ENCODE measurements at regions not wholly inside any gene's neighbourhood (a gene's known extent, or its start where the extent isn't known, plus 50 kb on each side); places are given as distances from the start of the nearest gene placed in this dataset.

DNA sequence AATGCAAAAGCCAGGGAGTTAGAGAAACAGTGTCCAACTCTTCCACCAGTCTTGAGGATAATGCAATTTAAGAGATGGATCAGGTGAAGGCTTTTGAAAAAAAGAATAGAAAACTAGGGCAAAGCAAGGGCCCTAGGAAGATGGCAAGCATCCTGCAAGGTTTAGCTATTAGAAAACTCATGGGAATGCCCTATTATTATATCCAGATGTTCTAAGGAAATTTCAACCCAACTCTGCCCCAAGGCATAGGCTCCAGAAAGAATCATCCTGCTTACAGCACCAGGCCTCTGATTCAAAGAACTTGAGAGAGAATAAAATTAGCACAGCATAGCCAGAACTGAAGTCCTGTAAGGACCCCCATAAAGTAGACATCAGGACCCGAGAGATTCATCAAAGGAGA is 68.1 kb downstream of the EN1 start:
- Mint-ChIP-seq H3K4me1 (ENCODE audit: low read depth, unreplicated experiment) (peaks cover 12% of the 10 kb centered on the region), H3K36me3 (ENCODE audit: insufficient read depth, unreplicated experiment) (no peaks in the 10 kb centered on the region), H3K27me3 (ENCODE audit: insufficient read depth, unreplicated experiment) (no peaks in the 10 kb centered on the region)

DNA sequence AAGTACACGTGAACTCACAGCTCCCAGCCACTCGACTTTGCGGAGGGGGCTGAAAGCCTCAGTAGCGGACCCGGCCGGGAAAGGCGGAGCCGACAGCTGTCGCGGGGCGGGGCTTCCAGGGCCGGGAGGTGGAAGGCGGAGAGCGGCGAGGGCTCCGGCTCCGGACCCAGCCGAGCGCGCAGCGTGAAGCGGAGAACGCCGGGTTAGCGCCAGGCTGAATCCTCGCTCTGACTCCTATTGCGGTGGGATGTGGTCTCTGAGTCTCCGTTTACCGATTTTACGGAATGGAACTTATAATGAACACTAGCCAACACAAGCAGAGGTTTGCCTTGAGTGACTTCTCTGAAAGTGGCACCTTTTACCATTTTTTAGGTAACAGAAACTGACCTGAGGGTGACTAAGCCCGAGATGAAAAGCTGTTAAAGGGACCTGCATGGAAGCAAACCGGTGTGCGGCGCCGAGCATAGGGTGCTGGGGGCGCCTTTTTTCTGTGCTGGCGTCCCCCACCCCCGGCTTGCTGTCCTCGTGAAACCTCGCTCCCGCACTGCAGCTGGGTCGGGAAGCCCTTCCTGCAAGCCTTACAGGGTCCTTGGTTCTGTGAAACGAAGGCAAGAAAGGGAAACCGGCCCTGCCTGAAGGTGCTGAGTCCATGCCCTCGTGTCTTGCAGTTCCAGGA is 72.9 kb downstream of the EN1 start:
- Mint-ChIP-seq H3K36me3 (ENCODE audit: insufficient read depth, unreplicated experiment) (no peaks in the 10 kb centered on the region), H3K4me1 (ENCODE audit: low read depth, unreplicated experiment) (peaks cover 6% of the 10 kb centered on the region)
- POLR2A ChIA-PET = no interaction called here

More for the DNA sequence above, 68.1 kb downstream of the EN1 start:
- no peak overlapping the region for H3K4me3 ChIP-seq (ENCODE audit: low read depth, low read length)
- H3K27me3 ChIP-seq (replicated peaks; ENCODE audit: control insufficient read depth, insufficient read depth, low read length) = no peaks in the 10 kb centered on the region
- intact Hi-C loops (cut with micrococcal nuclease; ENCODE audit: unreplicated experiment) = no loop called here
- CTCF ChIA-PET = no interaction called here
- Mint-ChIP-seq H3K4me3 (ENCODE audit: unreplicated experiment) (no peak overlapping the region), H3K27ac (ENCODE audit: unreplicated experiment) (no peak overlapping the region), H3K9me3 (ENCODE audit: unreplicated experiment) (no peaks in the 10 kb centered on the region)
- POLR2A ChIA-PET = no interaction called here
- H3K36me3 ChIP-seq (ENCODE audit: control insufficient read depth, insufficient read depth, low read length) = no peaks in the 10 kb centered on the region
- TF ChIP-seq, protein P1, sequence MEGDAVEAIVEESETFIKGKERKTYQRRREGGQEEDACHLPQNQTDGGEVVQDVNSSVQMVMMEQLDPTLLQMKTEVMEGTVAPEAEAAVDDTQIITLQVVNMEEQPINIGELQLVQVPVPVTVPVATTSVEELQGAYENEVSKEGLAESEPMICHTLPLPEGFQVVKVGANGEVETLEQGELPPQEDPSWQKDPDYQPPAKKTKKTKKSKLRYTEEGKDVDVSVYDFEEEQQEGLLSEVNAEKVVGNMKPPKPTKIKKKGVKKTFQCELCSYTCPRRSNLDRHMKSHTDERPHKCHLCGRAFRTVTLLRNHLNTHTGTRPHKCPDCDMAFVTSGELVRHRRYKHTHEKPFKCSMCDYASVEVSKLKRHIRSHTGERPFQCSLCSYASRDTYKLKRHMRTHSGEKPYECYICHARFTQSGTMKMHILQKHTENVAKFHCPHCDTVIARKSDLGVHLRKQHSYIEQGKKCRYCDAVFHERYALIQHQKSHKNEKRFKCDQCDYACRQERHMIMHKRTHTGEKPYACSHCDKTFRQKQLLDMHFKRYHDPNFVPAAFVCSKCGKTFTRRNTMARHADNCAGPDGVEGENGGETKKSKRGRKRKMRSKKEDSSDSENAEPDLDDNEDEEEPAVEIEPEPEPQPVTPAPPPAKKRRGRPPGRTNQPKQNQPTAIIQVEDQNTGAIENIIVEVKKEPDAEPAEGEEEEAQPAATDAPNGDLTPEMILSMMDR (IDR thresholded peaks at IDR 0.05; ENCODE audit: insufficient read depth in 1 of 2, low read depth in 1 of 2, low read length in 1 of 2, severe bottlenecking in 1 of 2, unreplicated experiment in 1 of 2) = no peak
- DNase-seq = no peak
- no peaks in the 10 kb centered on the region; the same call in 1 of the 2 replicates for H3K9me3 ChIP-seq
- H3K4me1 ChIP-seq = peaks cover 5% of the 10 kb centered on the region; the same call in 1 of the 2 replicates
- no TSS peak for BruUV-seq (replicated peaks)

DNA sequence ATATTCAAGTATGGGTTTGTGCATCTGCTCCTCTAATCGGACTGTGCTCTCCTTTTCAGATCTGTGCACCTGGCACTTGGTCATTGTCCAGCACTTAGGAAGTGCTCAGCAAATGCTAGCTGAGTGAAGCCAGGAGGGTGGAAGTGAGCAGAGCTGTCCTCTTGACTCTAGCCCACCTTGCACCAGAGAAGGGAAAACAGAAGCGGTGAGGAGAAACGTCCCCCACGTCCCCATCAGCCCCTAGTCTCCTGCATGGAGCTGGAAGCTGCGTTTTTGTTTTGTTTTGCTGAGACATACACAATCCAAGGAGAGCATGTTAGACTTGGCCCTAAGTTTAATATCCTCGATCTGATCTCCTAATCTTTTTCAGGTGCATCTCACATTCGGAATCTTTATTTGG is 73.6 kb downstream of the EN1 start:
- Mint-ChIP-seq H3K4me3 (ENCODE audit: unreplicated experiment) (no peak overlapping the region), H3K27me3 (ENCODE audit: insufficient read depth, unreplicated experiment) (peaks cover 13% of the 10 kb centered on the region), H3K36me3 (ENCODE audit: insufficient read depth, unreplicated experiment) (no peaks in the 10 kb centered on the region), H3K9me3 (ENCODE audit: unreplicated experiment) (no peaks in the 10 kb centered on the region), H3K4me1 (ENCODE audit: low read depth, unreplicated experiment) (peaks cover 6% of the 10 kb centered on the region), H3K27ac (ENCODE audit: unreplicated experiment) (no peak overlapping the region)
- Histone ChIP-seq H3K9me3 (no peaks in the 10 kb centered on the region; the same call in 1 of the 2 replicates), H3K36me3 (ENCODE audit: control insufficient read depth, insufficient read depth, low read length) (no peaks in the 10 kb centered on the region), H3K27me3 (replicated peaks; ENCODE audit: control insufficient read depth, insufficient read depth, low read length) (no peaks in the 10 kb centered on the region), H3K4me3 (ENCODE audit: low read depth, low read length) (no peak overlapping the region), H3K4me1 (0 out of 2 replicates have a peak, but pooled peaks cover 5% of the 10 kb centered on the region)
- POLR2A ChIA-PET = no interaction called here
- CTCF ChIA-PET = no interaction called here
- intact Hi-C loops (cut with micrococcal nuclease; ENCODE audit: unreplicated experiment) = no loop called here
- BruUV-seq (replicated peaks) = no TSS peak
- TF ChIP-seq, protein P1 (IDR thresholded peaks at IDR 0.05; ENCODE audit: insufficient read depth in 1 of 2, low read depth in 1 of 2, low read length in 1 of 2, severe bottlenecking in 1 of 2, unreplicated experiment in 1 of 2) = no peak
- no peak for DNase-seq

More for the DNA sequence above, 72.9 kb downstream of the EN1 start:
- H3K4me3 ChIP-seq (ENCODE audit: low read depth, low read length) = peak overlapping the region; percentile 27
- no TSS peak for BruUV-seq (replicated peaks)
- peak; percentile 56 to 65 for DNase-seq
- H3K27me3 Mint-ChIP-seq (ENCODE audit: insufficient read depth, unreplicated experiment) = peaks cover 13% of the 10 kb centered on the region
- 0 out of 2 replicates have a peak, but pooled peaks cover 5% of the 10 kb centered on the region for H3K4me1 ChIP-seq
- no peaks in the 10 kb centered on the region for H3K27me3 ChIP-seq (replicated peaks; ENCODE audit: control insufficient read depth, insufficient read depth, low read length)
- peak overlapping the region; percentile 53 for H3K4me3 Mint-ChIP-seq (ENCODE audit: unreplicated experiment)
- CTCF ChIA-PET = no interaction called here
- no peak overlapping the region for H3K27ac Mint-ChIP-seq (ENCODE audit: unreplicated experiment)
- no peaks in the 10 kb centered on the region; the same call in 1 of the 2 replicates for H3K9me3 ChIP-seq
- intact Hi-C loops (cut with micrococcal nuclease; ENCODE audit: unreplicated experiment) = no loop called here
- no peaks in the 10 kb centered on the region for H3K9me3 Mint-ChIP-seq (ENCODE audit: unreplicated experiment)
- TF ChIP-seq, protein P1 (IDR thresholded peaks at IDR 0.05; ENCODE audit: insufficient read depth in 1 of 2, low read depth in 1 of 2, low read length in 1 of 2, severe bottlenecking in 1 of 2, unreplicated experiment in 1 of 2) = no peak
- H3K36me3 ChIP-seq (ENCODE audit: control insufficient read depth, insufficient read depth, low read length) = no peaks in the 10 kb centered on the region

Measured in Caco-2 (cell line).